NT2/D1 (cell line): ENCODE measurements at regions not wholly inside any gene's neighbourhood (a gene's known extent, or its start where the extent isn't known, plus 50 kb on each side); places are given as distances from the start of the nearest gene placed in this dataset.

Experiments used
- YY1 ChIP-seq: IDR thresholded peaks from 2 replicates; pipeline ENCODE4 v1.6.1; 2011; ENCODE audit not compliant: insufficient read length, insufficient read depth
- ZNF274 ChIP-seq: IDR thresholded peaks from 2 replicates; pipeline ENCODE4 v1.6.1; 2011; ENCODE audit warnings: mild to moderate bottlenecking, low read depth, low read length

DNA sequence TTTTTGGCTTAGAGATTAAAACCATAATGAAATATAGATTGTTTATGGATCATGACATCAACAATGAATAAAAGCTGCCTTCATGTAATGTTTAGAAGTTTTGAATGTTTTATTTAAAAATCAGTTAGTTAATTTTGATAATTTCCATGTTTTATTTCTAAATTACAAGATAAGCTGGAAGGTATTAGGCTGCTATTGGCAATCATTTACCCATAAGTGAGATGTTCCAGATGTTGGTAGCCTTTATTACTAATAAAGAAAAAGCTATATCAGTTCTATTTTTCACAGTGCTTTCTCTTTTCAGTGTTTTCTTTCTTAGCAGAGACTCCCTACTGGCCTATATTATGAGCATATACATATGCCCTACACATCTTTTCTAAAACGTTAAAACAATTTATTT lies 347.0 kb downstream of the CSNK1G3 start:
- TF ChIP-seq YY1 (no peak), ZNF274 (no peak)
